ENCODE measurements at regions not wholly inside any gene's neighbourhood (a gene's known extent, or its start where the extent isn't known, plus 50 kb on each side); places are given as distances from the start of the nearest gene placed in this dataset.

DNA sequence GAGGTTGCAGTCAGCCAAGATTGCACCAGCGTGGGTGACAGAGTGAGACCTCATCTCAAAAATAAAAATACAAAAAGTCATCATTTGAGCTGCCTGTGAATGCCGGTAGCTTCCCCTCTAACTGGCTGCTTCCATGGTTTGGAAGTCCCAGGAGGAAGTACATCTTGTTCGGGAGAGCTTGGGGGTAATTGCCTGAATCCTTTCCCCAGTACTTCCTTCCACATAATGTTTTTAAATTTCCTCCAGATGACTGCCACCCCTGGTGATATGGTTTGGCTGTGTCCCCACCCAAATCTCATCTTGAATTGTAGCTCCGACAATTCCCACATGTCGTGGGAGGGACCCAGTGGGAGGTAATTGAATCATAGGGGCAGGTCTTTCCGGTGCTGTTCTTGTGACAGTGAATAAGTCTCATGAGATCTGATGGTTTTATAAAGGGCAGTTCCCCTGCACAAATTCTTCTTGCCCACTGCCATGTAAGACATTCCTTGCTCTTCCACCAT, 87.2 kb downstream of the SPRING1 start:
- DNase-seq, result no peak

DNA sequence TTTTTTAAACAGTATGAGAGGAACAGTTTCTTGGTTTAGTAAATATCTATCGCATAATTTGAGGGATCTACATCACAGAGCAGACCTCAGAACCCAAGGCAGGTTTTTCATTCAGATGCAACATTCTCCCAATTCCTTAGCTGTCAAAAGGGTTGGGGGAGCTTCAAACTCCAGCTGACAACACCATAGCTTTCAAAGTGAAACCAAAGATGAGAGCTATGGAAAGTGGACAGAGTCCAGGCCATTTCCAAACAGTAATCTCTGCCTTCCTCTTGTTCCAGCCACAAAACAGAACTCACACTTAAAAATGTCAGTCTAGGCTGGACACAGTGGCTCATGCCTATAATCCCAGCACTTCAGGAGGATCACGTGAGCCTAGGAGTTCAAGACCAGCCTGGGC, 87.8 kb downstream of the SPRING1 start:
- no peak for DNase-seq

DNA sequence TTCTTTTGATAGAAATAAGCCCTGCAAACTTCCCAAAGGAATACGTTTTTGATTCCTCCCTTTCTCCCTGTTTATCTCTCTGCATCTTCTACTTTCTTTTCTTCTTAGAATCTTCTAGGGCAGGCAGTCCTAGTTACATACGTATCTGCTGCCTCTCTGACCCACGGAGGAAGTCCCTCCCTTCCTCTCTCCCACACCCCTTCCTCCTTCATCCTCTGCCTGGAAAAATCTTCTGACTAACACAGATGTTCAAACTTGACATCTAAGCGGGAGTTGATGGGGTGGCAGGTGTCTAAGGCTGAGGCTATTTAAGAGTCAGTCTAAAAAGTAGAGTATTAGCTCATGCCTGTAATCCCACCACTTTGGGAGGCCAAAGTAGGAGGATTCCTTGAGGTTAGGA, 88.6 kb downstream of the MAP1LC3B2 start:
- no peak for DNase-seq

DNA sequence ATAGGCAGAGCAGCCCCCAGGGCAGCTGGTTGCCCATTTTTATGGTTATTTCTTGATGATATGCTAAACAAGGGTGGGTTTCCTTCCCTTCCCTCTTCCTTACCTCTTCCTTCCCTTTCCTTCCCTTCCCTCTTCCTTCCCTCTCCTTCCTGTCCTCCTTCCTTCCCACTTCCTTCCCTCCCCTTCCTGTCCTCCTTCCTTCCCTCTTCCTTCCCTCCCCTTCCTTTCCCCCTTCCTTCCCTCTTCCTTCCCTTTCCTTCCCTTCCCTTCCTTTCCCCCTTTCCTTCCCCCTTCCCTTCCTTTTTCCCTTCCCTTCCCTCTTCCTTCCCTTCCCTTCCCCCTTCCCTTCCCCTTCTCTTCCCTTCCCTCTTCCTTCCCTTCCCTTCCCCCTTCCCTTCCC, 87.7 kb downstream of the MAP1LC3B2 start:
- no peak for DNase-seq

GRCh38 chr12:116644806-116645205, 85.6 kb downstream of the MAP1LC3B2 start:
- DNase-seq, result no peak

- DNase-seq, result no peak
Measured at GRCh38 chr12:116642683-116643082, 83.5 kb downstream of the MAP1LC3B2 start.

DNA sequence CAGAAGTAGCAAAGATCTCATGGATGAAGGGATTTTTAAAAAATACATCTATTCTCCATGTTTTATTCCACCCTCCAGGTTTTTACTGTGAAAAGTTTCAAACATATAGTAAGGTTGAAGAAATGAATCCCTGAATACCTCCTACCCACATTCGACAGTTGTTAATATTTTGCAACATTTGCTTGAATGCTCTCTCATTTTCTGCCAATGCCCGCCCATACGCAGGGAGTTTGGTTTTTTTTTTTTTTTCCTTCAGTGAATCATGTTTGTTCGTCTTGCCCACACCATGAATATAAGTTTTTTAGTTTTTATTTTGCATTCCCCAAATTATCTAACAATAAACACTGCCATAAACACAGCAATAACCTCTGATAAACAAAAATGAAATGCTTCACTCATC, 82.9 kb downstream of the MAP1LC3B2 start:
- no peak for DNase-seq

GRCh38 chr12:116640281-116640680, 81.1 kb downstream of the MAP1LC3B2 start:
- DNase-seq, result no peak

GRCh38 chr12:116639765-116640164, 80.6 kb downstream of the MAP1LC3B2 start:
- DNase-seq, result no peak

- DNase-seq, result no peak
Measured at GRCh38 chr12:116638376-116638775, 79.2 kb downstream of the MAP1LC3B2 start.

- no peak for DNase-seq
Measured at GRCh38 chr12:116637589-116638150, 78.5 kb downstream of the MAP1LC3B2 start.

DNA sequence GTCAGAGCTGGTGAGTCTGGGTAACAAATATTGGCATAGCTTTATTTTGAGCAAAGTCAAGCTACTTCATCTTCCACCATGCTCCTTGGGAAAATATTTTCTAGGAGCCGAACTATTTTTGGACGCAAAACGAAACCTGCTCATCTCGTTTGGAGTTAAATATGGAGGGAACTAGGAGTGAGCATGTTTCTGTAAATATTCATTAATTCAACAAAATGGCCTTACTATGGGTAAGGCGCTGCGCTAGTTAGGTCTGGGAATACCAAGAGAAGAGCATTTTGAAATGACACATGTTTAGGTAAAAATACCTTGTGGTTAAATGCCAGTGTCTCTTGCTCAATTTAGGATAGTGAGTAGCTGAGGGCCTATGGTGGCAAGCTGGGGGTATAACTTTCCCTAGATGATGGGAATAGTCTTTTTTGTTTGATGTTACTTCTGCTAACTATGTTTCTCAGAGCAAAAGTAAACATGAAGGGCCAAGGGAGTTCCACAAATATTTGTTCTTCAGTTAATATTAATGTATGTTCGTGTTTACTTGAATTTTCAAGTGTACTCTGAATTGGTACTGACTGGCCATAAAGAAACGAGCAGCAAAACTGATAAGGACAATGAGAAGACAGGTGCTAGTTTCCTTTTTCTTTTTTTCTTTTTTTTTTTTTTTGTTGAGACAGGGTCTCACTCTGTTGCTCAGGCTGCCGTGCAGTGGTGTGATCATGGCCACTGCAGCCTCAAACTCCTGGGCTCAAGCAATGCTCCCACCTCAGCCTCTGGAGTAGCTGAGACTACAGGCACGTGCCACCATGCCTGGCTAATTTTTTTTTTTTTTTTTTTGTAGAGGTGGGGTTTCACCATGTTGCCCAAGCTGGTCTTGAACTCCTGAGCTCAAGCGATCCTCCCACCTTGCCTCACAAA, 77.7 kb downstream of the MAP1LC3B2 start:
- DNase-seq, result no peak

DNA sequence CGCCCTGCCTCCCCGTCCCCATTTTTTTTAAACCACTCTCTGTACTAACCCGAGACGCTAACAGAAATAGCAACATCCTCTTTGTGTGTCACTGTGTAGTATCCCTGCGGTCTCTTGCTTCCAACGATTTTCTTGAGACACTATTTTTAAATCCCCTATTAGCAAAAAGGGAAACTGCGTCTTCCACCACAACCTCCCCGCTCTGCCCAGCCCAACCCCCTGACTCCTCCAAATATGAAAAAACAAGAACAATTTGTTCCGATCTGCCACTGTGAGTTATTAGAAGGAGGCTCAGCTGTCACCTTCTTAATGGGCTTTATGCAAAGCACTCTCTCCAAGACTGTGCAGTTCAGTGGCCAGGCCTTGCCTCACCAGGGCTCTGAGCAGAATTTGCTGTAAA, 76.3 kb downstream of the MAP1LC3B2 start:
- DNase-seq, result no peak

DNA sequence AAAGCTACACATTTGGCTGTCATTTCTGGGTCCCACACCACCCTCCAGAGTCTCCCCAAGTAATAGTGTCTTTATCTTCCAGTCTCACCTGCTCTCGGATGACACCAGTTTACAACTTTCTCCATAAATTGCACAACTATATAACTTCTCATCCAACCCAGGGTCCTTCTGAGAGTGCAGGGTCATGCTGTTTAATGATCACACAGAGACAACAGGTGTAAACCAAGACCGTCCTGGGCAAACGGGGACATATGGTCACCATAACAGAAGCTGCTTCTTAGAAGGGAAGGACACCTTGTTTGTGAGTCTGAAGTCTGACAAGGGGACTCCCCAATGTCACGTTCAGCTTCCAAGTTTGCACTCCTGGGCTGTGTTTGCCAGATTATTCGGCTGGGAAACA, 74.3 kb downstream of the MAP1LC3B2 start:
- no peak for DNase-seq

DNA sequence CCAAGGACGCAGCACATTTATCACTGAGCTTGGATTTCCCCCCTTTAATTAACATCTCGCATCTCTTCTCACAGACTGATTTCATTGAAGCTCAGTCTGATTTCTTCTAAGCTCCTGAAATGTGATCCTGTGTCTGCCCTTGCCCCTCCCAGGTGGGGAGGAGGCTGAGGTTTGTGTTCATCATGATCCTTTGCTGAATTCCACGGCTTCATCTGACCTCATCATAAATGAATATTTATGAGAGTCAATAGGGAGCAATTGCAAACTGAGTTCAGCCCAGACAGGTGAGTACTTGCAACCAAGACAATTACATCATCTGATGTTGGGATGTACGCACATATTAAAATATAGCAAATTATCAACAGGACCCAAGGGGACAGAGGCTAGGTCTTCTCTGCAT, 72.4 kb downstream of the MAP1LC3B2 start:
- DNase-seq, result no peak

DNA sequence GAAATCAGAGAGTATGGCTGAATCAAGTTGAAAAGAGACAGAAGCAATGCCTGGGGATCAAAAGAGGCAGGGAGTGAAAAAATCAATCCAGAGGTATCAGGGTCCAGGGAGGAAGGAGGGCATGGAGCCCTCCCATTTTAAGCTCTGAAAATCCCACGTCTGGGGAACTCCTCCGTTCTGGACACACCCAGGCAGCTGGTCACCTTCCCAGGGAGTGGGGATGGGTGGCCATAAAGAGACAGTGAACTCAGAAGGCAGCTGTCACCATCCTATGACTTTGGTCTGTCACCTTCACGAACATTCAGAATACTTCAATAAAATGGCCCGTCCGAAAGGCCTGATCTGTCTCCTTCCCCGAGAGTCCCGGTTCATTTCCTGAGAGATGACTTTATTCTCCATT, 71.6 kb downstream of the MAP1LC3B2 start:
- DNase-seq, result no peak

DNA sequence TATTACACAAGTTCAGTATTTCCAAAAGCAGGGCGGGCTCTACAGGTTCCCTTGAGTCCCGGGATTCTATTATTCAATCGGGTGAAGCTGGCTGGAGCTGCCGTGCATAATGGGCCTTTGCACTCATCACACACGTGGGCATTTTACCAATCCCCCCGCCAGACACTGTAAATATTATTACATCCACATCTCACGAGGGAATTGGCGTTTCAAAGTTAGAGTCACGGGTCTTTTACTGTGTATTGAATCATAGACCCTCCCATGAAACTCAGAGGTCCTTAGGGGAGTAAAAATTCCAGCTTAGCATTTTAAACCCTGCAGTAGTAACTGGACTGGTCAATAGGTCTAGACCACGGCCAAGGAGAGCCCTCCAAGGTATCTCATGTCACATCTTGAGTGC, 70.3 kb downstream of the MAP1LC3B2 start:
- no peak for DNase-seq

GRCh38 chr12:116628989-116629388, 69.8 kb downstream of the MAP1LC3B2 start:
- no peak for DNase-seq

- no peak for DNase-seq
Measured at GRCh38 chr12:116628450-116628793, 69.2 kb downstream of the MAP1LC3B2 start.

All from NCI-H446 (cell line).